Calu3 (cell line): ENCODE measurements at regions not wholly inside any gene's neighbourhood (a gene's known extent, or its start where the extent isn't known, plus 50 kb on each side); places are given as distances from the start of the nearest gene placed in this dataset.

Experiments
- BruUV-seq: library from RNA; stranded (reverse); fragments of 400-500 nt; replicated peaks from 2 replicates; lab custom pipeline; 2021; lab: Mats Ljungman, UMichigan
- CTCF ChIA-PET: fragments of 300-600 bp; sonication (Branson Sonifier 250); formaldehyde crosslinking; loops from one replicate; lab custom pipeline; 2022; ENCODE audit warnings: antibody characterized with exemption; lab: Charles Lee
- DNase-seq: peaks from one replicate; pipeline ENCODE4 v3.0.0; 2022
- H3K27ac Mint-ChIP-seq: one replicate; pipeline ENCODE4 v1.8.0; 2022; ENCODE audit warnings: mixed read lengths; ENCODE audit not compliant: unreplicated experiment
- H3K27me3 Mint-ChIP-seq: one replicate; pipeline ENCODE4 v1.8.0; 2022; ENCODE audit warnings: mixed read lengths; ENCODE audit not compliant: unreplicated experiment
- H3K36me3 Mint-ChIP-seq: one replicate; pipeline ENCODE4 v1.8.0; 2022; ENCODE audit warnings: mild to moderate bottlenecking, moderate library complexity, mixed read lengths; ENCODE audit not compliant: insufficient read depth, unreplicated experiment
- H3K4me1 Mint-ChIP-seq: one replicate; pipeline ENCODE4 v1.8.0; 2022; ENCODE audit warnings: mild to moderate bottlenecking, low read depth, mixed read lengths; ENCODE audit not compliant: unreplicated experiment
- H3K4me3 Mint-ChIP-seq: one replicate; pipeline ENCODE4 v1.8.0; 2022; ENCODE audit warnings: mild to moderate bottlenecking, low read depth, moderate library complexity, mixed read lengths; ENCODE audit not compliant: unreplicated experiment
- H3K9me3 Mint-ChIP-seq: one replicate; pipeline ENCODE4 v1.8.0; 2022; ENCODE audit warnings: low read depth, mixed read lengths; ENCODE audit not compliant: unreplicated experiment
- intact Hi-C: fragments of 100-400 bp; cut with micrococcal nuclease; formaldehyde crosslinking; loops from one replicate; pipeline ENCODE4 v1.10.0; 2022; ENCODE audit not compliant: unreplicated experiment
- TF ChIP-seq, protein P1 (sequence below): fragments of 200-600 bp; IDR thresholded peaks from one replicate; pipeline ENCODE4 v1.8.0; 2022; ENCODE audit warnings: antibody characterized with exemption; ENCODE audit not compliant: unreplicated experiment

DNA sequence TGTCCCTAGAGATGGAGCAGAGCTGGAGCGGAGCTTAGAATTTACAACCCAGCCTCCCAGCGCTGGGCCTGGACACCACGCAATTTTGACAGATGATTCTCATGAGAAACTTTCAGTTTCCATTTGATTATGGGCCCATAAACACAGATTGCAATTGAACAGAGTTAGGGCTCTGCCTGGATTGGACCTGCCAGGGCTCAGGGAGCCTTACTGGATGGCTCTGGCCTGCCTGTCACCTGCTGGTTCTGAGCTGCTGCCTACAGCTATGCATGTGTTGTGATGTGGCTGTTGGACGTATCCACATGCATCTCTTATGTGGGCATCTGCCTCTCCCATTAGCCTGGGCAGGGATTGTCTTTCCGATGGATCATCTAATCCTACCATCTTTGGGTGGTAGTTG is 73.4 kb upstream of the SDK2 start:
- DNase-seq, result no peak
- CTCF ChIA-PET, result interaction anchor here (0.6 kb wide), 1 partner anchor 282 kb away, joined by 3 read pairs; no protein-coding TSS in a partner anchor

DNA sequence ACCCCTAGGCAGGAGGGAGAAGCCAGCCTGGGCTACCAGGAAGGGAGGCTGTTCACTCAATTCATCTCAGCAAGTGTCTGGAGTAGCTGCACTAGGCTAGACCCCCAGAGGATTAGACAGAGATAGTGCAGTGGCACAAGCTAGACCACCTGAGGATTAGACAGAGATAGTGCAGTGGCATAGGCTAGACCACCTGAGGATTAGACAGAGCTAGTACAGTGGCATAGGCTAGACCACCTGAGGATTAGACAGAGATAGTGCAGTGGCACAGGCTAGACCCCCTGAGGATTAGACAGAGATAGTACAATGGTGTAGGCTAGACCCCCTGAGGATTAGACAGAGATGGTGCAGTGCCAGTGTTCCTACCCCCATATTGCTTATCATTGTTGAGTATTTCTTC is 74.1 kb upstream of the SDK2 start:
- Mint-ChIP-seq H3K4me1 (no peaks in the 10 kb centered on the region), H3K4me3 (no peak overlapping the region), H3K27ac (no peak overlapping the region), H3K27me3 (peaks cover 98% of the 10 kb centered on the region), H3K36me3 (no peaks in the 10 kb centered on the region), H3K9me3 (no peaks in the 10 kb centered on the region)
- TF ChIP-seq, protein P1, sequence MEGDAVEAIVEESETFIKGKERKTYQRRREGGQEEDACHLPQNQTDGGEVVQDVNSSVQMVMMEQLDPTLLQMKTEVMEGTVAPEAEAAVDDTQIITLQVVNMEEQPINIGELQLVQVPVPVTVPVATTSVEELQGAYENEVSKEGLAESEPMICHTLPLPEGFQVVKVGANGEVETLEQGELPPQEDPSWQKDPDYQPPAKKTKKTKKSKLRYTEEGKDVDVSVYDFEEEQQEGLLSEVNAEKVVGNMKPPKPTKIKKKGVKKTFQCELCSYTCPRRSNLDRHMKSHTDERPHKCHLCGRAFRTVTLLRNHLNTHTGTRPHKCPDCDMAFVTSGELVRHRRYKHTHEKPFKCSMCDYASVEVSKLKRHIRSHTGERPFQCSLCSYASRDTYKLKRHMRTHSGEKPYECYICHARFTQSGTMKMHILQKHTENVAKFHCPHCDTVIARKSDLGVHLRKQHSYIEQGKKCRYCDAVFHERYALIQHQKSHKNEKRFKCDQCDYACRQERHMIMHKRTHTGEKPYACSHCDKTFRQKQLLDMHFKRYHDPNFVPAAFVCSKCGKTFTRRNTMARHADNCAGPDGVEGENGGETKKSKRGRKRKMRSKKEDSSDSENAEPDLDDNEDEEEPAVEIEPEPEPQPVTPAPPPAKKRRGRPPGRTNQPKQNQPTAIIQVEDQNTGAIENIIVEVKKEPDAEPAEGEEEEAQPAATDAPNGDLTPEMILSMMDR, result no peak
- no peak for DNase-seq
- BruUV-seq, result no TSS peak
- intact Hi-C loops, result no loop called here
- CTCF ChIA-PET, result no interaction called here

More for the DNA sequence above, 73.4 kb upstream of the SDK2 start:
- TF ChIP-seq, protein P1, result no peak
- H3K36me3 Mint-ChIP-seq, result no peaks in the 10 kb centered on the region
- H3K9me3 Mint-ChIP-seq, result no peaks in the 10 kb centered on the region
- H3K27me3 Mint-ChIP-seq, result peaks cover 98% of the 10 kb centered on the region
- no peak overlapping the region for H3K27ac Mint-ChIP-seq
- no TSS peak for BruUV-seq
- H3K4me1 Mint-ChIP-seq, result no peaks in the 10 kb centered on the region
- intact Hi-C loops, result no loop called here
- no peak overlapping the region for H3K4me3 Mint-ChIP-seq

DNA sequence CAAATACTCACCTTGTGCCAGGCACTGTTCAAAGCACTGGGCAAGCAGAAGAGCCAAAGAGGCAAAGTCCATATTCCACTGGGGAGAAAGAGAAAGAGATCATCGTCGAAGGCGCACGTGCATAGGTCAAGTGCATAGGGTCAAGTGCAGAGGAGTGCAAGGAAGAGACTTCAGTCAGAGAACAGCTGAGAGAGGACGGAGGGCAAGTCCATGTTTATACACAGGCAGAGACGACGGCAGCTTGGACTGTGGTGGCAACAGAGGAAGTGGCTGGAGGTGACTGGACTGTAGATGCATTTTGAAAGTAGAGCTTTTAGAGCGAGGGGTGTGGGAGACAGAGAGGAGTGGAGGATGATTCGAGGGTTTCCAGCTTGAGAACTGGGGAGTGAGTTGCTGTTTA is 74.7 kb upstream of the SDK2 start:
- intact Hi-C loops, result no loop called here
- H3K4me1 Mint-ChIP-seq, result no peaks in the 10 kb centered on the region

DNA sequence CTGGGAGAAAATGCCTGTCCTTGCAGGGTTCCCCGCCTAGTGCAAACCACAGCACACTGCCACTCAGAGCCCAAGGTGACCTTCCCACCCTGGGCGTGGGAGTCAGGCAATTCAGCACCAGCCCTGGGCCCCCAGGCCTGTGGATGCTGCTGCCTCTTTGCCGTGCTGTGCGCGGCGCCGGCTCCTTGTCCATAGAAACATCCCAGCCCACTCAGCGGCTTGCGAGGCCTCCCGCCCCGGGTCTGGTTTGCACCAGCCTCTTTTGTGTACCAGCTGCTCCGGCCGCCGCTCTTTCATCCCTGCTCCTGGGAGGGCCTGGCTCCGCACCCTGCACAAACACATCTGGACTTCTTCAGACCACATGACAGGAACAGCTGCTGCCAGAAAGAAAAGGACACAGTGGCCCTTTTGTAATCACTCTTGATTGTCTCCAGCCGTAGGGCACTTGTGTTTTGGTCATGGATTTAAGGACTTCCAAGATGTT is 75.4 kb upstream of the SDK2 start:
- no peak overlapping the region for H3K27ac Mint-ChIP-seq
- TF ChIP-seq, protein P1, result no peak
- no peak for DNase-seq
- H3K27me3 Mint-ChIP-seq, result peaks cover 98% of the 10 kb centered on the region
- H3K4me1 Mint-ChIP-seq, result no peaks in the 10 kb centered on the region
- H3K4me3 Mint-ChIP-seq, result no peak overlapping the region
- no peaks in the 10 kb centered on the region for H3K36me3 Mint-ChIP-seq
- CTCF ChIA-PET, result no interaction called here
- intact Hi-C loops, result no loop called here
- BruUV-seq, result no TSS peak
- H3K9me3 Mint-ChIP-seq, result no peaks in the 10 kb centered on the region

More for the DNA sequence above, 74.7 kb upstream of the SDK2 start:
- H3K9me3 Mint-ChIP-seq, result no peaks in the 10 kb centered on the region
- CTCF ChIA-PET, result no interaction called here
- no TSS peak for BruUV-seq
- TF ChIP-seq, protein P1, result no peak
- DNase-seq, result no peak
- H3K27me3 Mint-ChIP-seq, result peaks cover 98% of the 10 kb centered on the region
- no peak overlapping the region for H3K4me3 Mint-ChIP-seq
- H3K27ac Mint-ChIP-seq, result no peak overlapping the region
- H3K36me3 Mint-ChIP-seq, result no peaks in the 10 kb centered on the region
